ENCODE measurements at regions not wholly inside any gene's neighbourhood (a gene's known extent, or its start where the extent isn't known, plus 50 kb on each side); places are given as distances from the start of the nearest gene placed in this dataset.

DNA sequence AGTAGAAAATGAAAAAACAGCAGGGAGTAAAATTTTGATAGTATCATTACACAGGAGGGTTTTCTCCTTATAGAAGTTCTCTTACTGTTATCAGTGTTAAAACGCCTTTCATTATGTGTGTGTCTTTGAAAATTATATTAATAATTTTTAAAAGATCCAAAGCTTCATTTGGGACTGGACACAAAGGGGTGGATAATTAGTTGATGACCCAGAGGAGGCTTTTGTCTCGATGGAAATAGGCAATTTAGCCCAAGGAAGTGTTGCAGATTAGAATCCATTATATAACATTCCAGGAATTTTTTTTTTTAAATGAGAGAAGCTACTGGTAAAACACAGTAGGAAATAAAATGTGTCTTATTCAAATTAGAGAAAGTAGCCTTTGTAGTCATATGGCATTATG lies 1339.3 kb downstream of the FSTL5 start:
- TF ChIP-seq, protein P1, sequence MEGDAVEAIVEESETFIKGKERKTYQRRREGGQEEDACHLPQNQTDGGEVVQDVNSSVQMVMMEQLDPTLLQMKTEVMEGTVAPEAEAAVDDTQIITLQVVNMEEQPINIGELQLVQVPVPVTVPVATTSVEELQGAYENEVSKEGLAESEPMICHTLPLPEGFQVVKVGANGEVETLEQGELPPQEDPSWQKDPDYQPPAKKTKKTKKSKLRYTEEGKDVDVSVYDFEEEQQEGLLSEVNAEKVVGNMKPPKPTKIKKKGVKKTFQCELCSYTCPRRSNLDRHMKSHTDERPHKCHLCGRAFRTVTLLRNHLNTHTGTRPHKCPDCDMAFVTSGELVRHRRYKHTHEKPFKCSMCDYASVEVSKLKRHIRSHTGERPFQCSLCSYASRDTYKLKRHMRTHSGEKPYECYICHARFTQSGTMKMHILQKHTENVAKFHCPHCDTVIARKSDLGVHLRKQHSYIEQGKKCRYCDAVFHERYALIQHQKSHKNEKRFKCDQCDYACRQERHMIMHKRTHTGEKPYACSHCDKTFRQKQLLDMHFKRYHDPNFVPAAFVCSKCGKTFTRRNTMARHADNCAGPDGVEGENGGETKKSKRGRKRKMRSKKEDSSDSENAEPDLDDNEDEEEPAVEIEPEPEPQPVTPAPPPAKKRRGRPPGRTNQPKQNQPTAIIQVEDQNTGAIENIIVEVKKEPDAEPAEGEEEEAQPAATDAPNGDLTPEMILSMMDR (IDR thresholded peaks at IDR 0.05): no peak
- TF ChIP-seq POLR2AphosphoS5 (IDR thresholded peaks at IDR 0.05) (no peak), POLR2A (IDR thresholded peaks at IDR 0.05) (no peak), EP300 (IDR thresholded peaks at IDR 0.05) (no peak)

All from sigmoid colon (tissue), 4 donors.